CD4-positive, alpha-beta T cell treated with Interleukin-4 for 1 hour (primary cell): ENCODE measurements at regions not wholly inside any gene's neighbourhood (a gene's known extent, or its start where the extent isn't known, plus 50 kb on each side); places are given as distances from the start of the nearest gene placed in this dataset.

Experiments
- DNase-seq, 2 donors: peaks; one replicate each; pipeline ENCODE4 v3.0.0-alpha.2; 2020 to 2022

GRCh38 chr10:29924436-29924835, 134.9 kb downstream of the JCAD start:
- DNase-seq: no peak

GRCh38 chr10:29923416-29923965, 135.9 kb downstream of the JCAD start:
- DNase-seq: no peak

- DNase-seq: no peak
Measured at GRCh38 chr10:29922892-29923291, 136.5 kb downstream of the JCAD start.

GRCh38 chr10:29922226-29922625, 137.2 kb downstream of the JCAD start:
- DNase-seq: no peak

GRCh38 chr10:29921071-29921446, 138.3 kb downstream of the JCAD start:
- no peak for DNase-seq

- no peak for DNase-seq
Measured at GRCh38 chr10:29920408-29921070, 138.8 kb downstream of the JCAD start.

GRCh38 chr10:29918623-29919400, 140.6 kb downstream of the JCAD start:
- no peak for DNase-seq

GRCh38 chr10:29917311-29917710, 142.1 kb downstream of the JCAD start:
- DNase-seq: no peak

- no peak for DNase-seq
Measured at GRCh38 chr10:29916669-29917068, 142.7 kb downstream of the JCAD start.

GRCh38 chr10:29914986-29915785, 144.2 kb downstream of the JCAD start:
- no peak for DNase-seq

GRCh38 chr10:29908962-29909361, 150.4 kb downstream of the JCAD start:
- no peak for DNase-seq

GRCh38 chr10:29900865-29901264, 158.5 kb downstream of the JCAD start:
- DNase-seq: no peak

GRCh38 chr10:29897999-29898716, 161.2 kb downstream of the JCAD start:
- no peak for DNase-seq

GRCh38 chr10:29897430-29897829, 162.0 kb downstream of the JCAD start:
- no peak for DNase-seq

GRCh38 chr10:29896053-29896452, 163.3 kb downstream of the JCAD start:
- no peak for DNase-seq

- DNase-seq: no peak
Measured at GRCh38 chr10:29895456-29895855, 163.9 kb downstream of the JCAD start.

- no peak for DNase-seq
Measured at GRCh38 chr10:29888321-29888720, 171.1 kb downstream of the JCAD start.

- no peak for DNase-seq
Measured at GRCh38 chr10:29886299-29886698, 173.1 kb downstream of the JCAD start.

- no peak for DNase-seq
Measured at GRCh38 chr10:29883231-29883630, 176.2 kb downstream of the JCAD start.

GRCh38 chr10:29882766-29883165, 176.6 kb downstream of the JCAD start:
- DNase-seq: no peak

GRCh38 chr10:29881811-29882210, 177.6 kb downstream of the JCAD start:
- DNase-seq: no peak

GRCh38 chr10:29881336-29881771, 178.0 kb downstream of the JCAD start:
- DNase-seq: no peak

GRCh38 chr10:29880856-29881255, 178.5 kb downstream of the JCAD start:
- no peak for DNase-seq
